Stimulated activated naive CD4-positive, alpha-beta T cell (primary cell): ENCODE measurements at regions not wholly inside any gene's neighbourhood (a gene's known extent, or its start where the extent isn't known, plus 50 kb on each side); places are given as distances from the start of the nearest gene placed in this dataset.
"Not testable (repeated sequence)": the region's sequence is repeated elsewhere in the genome, so short reads cannot be mapped to it uniquely, and the experiment has no call there.

Source experiments
- DNase-seq, 6 experiments: peaks; one replicate each; lab custom pipeline; 2025; lab: John Stamatoyannopoulos, UW

DNA sequence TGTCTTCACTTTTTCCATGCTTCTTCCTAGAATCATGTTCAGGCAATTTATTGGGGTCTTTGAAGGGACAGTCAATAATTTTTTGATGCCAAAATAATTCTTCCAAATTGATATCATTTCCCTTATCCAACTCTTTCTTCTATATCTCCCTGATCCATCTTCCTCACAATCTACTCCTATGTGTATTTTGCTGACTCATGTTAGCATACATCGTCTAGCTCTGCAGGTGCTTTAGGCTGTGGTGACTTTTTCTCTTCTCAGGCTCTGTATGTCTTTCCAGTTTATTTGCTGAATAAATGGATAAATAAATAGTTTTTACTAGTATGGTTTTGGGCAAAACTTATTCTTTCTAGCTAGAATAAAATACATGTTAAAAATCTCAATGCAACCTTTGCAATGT is 1650.9 kb upstream of the TMEFF2 start:
- no peak for DNase-seq

- no peak for DNase-seq
These were observed 1648.9 kb upstream of the TMEFF2 start for GRCh38 chr2:193843675-193844074.

DNA sequence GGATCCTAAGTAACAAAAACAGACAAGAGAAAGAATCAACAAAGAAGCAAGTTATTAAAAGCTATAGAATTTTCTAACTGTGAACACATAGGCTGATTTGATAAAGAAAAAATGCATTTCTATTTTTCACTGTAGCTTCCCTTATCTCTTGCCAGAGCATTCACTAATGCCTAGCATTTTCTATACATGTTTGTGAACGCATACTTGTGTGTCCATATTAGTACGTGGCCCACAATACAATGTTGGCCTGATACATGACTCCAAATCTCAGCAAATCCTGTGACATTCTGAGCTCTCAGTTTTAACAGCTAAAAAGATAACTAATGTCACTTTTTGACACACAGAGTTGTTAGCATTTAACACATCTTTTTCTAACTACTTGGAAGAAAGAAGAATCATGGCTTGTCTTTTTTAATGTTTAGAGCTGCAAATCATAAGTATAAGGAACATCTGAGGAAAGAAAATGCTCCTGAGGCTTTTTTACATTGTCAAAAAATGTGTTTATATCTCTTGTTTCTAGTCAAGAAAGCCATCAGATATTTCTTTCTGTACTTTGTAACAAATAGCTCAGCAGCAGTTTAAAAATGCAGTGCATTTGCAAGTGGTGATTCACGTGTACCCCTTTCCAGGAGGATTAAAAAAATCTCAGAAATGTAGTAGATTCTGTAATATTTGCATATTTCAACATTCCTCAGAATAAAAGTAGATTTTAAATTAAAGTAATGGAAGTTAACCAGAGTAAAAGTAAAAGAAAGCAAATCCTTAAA is 1646.8 kb upstream of the TMEFF2 start:
- DNase-seq = no peak

- no peak for DNase-seq
These were observed 1642.5 kb upstream of the TMEFF2 start for GRCh38 chr2:193837111-193837738.

DNA sequence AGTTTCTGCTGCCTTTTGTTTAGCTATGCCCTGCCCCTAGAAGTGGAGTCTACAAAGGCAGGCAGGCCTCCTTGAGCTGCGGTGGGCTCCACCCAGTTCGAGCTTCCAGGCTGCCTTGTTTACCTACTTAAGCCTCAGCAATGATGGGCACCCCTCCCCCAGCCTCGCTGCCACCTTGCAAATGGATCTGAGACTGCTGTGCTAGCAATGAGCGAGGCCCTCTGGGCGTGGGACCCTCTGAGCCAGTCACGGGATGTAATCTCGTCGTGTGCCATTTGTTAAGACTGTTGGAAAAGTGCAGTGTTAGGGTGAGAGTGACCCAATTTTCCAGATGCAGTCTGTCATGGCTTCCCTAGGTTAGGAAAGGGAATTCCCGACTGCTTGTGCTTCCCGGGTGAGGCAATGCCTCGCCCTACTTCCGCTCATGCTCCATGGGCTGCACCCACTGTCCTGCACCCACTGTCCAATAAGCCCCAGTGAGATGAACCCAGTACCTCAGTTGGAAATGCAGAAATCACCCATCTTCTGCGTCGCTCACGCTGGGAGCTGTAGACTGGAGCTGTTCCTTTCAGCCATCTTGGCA is 1641.8 kb upstream of the TMEFF2 start:
- not testable (repeated sequence) for DNase-seq

DNA sequence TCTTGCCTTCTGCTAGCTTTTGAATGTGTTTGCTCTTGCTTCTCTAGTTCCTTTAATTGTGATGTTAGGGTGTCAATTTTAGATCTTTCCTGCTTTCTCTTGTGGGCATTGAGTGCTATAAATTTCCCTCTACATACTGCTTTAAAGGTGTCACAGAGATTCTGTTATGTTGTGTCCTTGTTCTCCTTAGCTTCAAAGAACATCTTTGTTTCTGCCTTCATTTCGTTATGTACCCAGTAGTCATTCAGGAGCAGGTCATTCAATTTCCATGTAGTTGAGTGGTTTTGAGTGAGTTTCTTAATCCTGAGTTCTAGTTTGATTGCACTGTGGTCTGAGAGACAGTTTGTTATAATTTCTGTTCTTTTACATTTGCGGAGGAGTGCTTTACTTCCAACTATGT is 1639.2 kb upstream of the TMEFF2 start:
- DNase-seq = not testable (repeated sequence)

GRCh38 chr2:193824474-193824873 is 1629.7 kb upstream of the TMEFF2 start:
- no peak for DNase-seq

DNA sequence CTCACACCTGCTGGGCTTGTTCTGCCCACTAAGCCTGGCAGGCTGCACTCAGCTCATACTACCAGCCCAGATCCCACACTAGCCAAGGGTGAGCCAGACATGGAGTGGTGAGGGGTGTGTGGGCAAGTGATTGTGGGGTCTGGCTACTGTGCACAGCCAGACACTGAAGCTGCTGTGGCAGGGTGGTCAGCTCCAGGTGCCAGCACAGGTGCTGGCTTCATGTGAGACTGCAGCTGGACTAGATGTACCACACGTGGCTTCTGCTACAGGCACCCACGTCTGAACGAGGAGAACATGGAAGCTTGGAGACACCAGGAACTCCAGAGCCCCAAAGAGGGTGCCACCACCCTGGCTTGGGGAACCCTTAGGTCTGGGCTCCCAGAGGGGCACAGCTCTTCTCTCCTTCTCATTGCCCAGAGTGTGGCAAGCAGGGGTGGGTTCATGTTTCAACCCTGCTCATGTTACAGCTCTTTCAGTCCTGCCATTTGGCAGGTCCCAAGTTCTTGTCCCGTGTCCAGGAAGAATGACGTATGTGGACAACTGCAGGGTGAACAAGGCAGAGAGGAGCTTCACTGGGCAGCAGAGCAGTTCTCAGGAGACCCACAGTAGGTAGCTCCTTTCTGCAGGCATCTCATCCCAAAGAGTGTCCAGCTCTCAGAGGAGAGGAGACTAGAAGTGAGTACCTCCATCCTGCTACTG is 1624.2 kb upstream of the TMEFF2 start:
- DNase-seq = no peak

DNA sequence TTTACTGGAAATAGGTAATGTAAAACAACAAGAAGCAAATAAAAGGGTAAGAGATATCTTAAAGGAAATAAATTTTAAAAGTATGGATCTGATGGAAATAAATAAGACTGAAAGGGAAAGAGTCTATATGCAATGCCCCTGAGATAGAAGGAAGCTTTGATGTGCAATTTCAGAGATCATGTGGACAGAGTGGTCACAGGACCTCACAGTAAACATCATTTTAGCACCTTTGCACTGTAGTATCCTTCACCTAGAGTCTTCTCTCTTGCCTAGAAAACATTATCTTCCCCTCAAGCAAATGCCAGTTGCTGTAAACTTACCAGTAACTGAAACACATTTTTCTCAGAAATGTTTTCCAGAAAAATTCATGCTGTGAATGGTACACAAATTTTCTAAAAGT is 1621.3 kb upstream of the TMEFF2 start:
- no peak for DNase-seq

DNA sequence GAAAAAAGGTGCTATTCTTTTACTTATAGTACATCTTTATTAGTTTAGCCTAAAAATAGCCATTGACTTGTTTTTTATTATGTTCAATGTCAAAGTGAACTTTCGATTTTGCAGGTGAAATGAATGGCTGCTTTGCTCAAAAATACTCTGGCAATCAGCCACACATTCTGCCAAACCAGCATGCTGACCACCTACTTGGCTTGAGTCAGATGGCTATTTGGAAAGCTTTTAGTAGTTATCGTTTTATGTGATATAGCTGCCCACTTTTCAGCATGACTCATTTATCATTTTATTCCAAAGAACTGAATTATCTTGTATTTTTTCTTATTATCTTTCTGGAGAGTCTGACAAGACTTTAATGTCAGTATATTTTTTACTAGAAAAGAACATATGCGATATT is 1615.8 kb upstream of the TMEFF2 start:
- DNase-seq = no peak

DNA sequence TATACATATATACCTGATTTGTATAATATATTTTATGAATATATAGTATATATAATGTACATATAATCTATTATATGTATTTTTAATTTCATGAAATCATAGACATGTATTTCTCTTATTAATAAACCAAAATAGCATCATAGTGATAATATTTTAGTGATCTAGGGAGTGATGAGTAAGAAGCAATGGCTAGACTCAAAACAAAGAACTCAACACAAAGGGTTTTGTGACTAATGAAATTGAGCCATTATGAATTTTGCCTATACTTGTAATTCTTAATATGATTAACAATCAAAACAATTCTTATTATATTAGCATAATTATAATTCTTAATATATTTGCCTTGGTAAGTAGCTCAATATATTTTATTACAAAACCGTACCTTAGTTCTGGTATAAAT is 1614.1 kb upstream of the TMEFF2 start:
- DNase-seq = no peak

- no peak for DNase-seq
These were observed 1611.5 kb upstream of the TMEFF2 start for GRCh38 chr2:193806088-193806774.

- DNase-seq = no peak
These were observed 1602.1 kb upstream of the TMEFF2 start for GRCh38 chr2:193796847-193797246.

GRCh38 chr2:193793914-193794313 is 1599.2 kb upstream of the TMEFF2 start:
- no peak for DNase-seq

- no peak for DNase-seq
These were observed 1588.9 kb upstream of the TMEFF2 start for GRCh38 chr2:193783681-193784080.

DNA sequence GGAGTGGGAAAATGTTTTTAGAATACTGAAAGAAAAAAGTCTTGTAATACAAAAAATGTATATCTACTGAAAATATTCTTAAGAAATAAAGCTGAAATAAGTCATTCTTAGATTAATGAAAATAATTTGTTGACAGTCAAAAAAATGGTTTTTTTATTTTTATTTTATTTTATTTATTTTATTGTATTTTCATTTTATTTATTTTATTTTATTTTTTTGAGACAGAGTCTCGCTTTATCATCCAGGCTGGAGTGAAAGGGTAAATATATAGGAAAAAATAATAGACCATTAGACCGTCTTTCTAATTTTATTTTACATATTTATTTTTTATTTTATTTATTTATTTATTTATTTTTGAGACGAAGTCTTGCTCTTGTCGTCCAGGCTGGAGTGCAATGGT is 1583.6 kb upstream of the TMEFF2 start:
- no peak for DNase-seq

GRCh38 chr2:193776988-193777387 is 1582.3 kb upstream of the TMEFF2 start:
- DNase-seq = no peak

DNA sequence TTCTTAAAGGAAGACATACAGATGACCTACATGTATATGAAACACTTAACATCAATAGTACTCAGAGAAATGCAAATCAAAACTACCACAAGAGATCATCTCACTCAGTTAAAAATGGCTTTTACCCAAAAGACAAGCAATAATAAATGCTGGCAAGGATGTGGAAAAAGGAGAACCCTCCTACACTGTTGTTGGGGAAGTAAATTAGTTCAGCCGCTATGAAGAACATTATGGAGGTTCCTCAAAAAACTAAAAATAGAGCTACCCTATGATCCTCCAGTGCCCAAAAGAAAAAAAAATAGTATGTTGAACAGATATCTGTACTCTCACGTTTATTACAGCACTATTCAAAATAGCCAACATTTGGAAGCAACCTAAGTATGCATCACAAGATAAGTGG is 1579.4 kb upstream of the TMEFF2 start:
- no peak for DNase-seq

GRCh38 chr2:193751299-193751698 is 1556.6 kb upstream of the TMEFF2 start:
- DNase-seq = no peak

- no peak for DNase-seq
These were observed 1554.8 kb upstream of the TMEFF2 start for GRCh38 chr2:193749485-193749884.

DNA sequence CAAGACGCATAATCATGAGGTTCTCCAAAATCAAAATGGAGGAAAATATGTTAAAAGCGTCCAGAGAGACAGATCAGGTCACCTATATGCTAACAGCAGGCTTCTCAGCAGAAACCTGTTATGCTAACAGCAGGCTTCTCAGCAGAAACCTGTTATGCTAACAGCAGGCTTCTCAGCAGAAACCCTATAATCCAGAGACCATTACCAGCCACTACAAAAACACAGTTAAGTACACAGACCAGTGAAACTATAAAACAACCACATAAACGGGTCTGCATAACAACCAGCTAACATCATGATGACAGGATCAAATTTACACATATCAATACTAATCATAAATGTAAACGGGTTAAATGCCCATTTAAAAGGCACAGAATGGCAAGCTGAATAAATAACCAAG is 1548.4 kb upstream of the TMEFF2 start:
- DNase-seq = no peak

DNA sequence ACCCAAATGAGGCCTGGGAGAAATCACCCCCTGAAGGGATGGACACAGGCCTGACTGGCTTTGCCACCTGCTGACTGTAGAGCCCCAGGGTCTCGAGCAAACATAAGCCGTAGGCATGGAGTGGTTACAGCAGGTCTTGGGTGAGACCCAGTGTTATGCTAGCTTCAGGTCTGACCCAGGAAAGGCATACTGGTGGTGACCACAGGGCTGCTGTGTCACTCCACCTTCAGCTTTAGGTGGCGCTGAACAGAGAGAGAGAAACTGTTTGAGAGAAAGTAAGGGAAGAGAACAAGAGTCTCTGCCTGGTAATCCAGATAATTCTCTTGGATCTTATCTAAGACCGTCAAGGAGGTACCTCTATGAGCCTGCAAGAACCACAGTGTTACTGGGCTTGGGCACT is 1544.2 kb upstream of the TMEFF2 start:
- DNase-seq = no peak
